ENCODE measurements at regions not wholly inside any gene's neighbourhood (a gene's known extent, or its start where the extent isn't known, plus 50 kb on each side); places are given as distances from the start of the nearest gene placed in this dataset.

DNA sequence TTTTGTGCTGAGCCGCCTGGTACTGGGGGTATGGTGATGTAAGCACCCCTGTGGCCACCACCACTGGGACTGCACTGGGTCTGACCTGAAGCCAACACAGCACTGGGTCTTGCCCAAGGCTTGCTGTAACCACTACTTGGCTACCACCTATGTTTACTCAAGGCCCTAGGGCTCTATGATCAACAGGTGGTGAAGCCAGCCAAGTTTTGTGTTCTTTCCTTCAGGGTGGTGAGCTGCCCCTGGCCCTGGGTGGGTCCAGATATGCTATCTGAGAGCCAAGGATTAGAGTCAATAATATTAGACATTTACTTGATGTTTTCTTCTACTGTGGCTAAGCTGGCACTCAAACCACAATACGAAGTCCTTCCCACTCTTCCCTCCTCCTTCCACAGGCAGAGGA, 55.1 kb upstream of the PAGE4 start:
- DNase-seq (ENCODE audit: low read depth) = no peak

GRCh38 chrX:49767236-49767635, 61.9 kb upstream of the PAGE4 start:
- DNase-seq (ENCODE audit: low read depth) = no peak

DNA sequence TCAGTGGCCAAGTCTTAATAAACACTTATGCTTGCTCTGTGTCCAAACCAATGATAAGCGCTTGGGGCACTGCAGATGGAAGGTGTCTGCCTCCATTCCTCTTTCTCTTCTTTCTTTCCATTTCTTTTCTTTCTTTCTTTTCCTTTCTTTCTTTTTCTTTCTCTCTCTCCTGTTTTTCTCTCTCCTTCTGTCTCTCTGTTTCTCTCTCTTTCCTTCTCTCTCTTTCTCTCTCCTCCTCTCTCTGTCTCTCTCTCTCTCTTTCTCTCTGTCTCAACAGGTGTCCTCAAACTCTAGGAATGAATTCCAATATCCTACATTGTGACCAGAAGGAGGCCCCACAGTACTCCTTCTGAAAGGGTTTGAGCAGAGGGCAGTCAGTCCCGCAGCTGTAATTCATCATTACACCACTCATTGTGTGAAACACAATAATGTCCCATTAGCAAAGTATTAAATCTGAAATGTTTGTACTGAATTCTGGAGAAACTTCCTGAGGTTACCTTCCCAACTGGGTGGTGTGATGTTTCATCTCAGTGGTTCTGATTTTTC, 66.5 kb upstream of the PAGE1 start:
- DNase-seq (ENCODE audit: low read depth) = no peak

- DNase-seq (ENCODE audit: low read depth) = no peak
Measured at GRCh38 chrX:49761481-49761880, 65.7 kb upstream of the PAGE1 start.

DNA sequence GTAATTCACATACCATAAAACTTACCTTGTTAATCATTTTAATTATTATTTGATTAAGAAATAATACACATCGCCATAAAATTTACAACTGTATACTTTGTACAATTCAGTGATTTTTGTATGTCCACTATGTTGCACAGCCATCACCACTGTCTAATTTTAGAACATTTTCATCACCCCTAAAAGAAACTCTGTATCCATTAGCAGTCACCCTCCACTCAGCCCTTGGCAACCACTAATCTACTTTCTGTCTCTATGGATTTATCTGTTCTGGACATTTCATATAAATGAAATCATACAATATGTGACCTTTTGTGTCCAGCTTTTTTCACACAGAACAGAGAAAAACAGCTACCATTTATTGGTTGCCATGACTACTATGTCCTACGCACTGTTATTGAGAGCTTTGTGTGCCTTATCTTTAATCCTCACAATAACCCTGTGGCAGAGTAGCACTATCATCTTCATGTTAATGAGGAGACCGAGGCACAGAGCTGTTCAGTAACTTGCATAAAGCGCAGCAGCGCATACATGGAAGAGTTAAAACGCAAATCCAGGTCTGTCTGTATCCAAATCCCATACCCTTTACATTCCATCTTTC, 64.6 kb upstream of the PAGE1 start:
- DNase-seq (ENCODE audit: low read depth) = no peak

DNA sequence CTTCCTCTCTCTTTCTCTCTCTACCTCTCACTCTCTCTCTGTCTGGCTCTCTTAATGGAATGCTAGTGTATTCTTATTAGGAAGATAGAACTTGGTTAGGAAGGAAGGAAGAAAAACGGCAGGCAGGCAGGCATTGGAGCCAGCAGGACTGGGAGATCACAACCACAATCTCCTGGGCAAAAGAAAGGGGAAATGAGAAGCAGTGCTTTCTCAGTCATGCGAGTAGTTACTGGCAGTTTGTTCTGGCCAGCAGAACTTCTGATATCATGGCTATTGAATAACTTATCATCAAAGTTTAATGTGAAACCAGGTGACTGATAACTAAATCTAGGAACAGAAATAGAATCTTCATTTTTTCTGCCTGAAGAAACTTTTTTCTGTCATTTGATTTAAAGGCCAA, 60.9 kb upstream of the PAGE1 start:
- DNase-seq (ENCODE audit: low read depth) = no peak

DNA sequence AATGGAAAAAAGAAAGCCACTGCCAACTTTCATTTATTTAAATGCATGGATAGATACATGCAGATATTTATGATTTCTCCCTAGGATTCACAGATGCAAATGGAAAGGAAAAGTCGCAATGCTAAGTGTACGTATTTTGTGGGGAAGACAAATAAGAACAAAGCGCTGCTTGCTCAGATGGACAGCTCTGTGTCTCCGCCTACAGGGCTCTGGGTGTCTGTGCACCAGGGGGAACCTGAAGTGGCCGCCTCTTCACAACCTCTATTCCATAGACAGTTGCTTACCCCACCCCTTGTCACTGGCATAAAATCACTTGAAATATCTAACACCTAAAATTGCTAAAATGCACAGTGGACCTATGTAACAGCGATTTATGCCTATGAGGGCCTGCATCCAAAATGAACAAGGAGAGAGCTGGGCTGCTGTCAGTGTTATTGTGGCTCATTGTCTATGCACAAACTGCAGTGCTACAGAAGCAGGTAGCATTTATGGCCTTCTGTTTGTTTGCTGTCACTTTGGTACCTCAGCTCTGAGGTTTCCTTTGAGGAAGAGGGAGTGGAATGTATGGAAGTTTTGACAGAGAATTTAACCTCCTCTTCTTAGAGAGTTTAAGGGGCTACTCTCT, 58.6 kb upstream of the PAGE1 start:
- DNase-seq (ENCODE audit: low read depth) = peak; percentile 20

- no peak for DNase-seq (ENCODE audit: low read depth)
Measured at GRCh38 chrX:49753691-49754090, 57.9 kb upstream of the PAGE1 start.

DNA sequence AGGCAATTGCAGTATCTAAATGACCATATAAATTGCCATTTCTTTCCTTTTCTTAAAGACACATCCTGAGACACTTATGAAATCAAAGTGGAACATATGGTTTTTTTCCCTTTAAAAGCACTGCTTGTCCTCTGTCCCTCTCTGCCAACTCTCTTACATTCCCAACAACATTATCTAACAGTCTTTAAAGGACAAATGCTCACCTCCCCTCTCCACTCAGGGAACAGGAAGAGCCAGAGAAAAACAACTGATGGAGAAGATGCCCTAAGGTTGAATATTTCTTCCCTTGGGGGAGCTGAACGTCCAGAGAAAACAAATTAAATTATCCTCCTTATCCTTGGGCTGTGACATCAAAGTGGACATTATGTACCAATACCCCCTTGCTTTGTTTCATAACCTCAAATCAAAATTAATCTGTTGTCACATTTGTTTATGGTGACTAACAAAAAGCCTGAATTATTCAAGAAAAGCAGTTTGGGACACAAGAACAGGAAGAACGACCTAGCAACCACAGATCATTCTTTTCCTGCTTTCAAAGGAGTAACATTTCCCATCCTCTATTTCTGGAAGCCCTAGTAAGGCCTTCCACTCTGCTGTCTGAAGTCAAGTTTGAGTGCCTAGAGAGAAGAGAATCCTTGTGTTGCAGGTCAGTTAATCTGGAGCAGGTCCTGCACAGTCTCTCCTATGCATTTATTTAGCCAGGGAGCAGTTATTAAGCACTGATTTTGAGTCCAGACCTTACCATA, 52.6 kb upstream of the PAGE1 start:
- DNase-seq (ENCODE audit: low read depth) = no peak

GRCh38 chrX:49746306-49746705, 50.5 kb upstream of the PAGE1 start:
- DNase-seq (ENCODE audit: low read depth) = no peak
